NCI-H1105 treated with DMSO at 0.1 percent for 48 hours (cell line): ENCODE measurements at regions not wholly inside any gene's neighbourhood (a gene's known extent, or its start where the extent isn't known, plus 50 kb on each side); places are given as distances from the start of the nearest gene placed in this dataset.

Experiments used
- DNase-seq: peaks from one replicate; lab custom pipeline; 2025; lab: John Stamatoyannopoulos, UW

DNA sequence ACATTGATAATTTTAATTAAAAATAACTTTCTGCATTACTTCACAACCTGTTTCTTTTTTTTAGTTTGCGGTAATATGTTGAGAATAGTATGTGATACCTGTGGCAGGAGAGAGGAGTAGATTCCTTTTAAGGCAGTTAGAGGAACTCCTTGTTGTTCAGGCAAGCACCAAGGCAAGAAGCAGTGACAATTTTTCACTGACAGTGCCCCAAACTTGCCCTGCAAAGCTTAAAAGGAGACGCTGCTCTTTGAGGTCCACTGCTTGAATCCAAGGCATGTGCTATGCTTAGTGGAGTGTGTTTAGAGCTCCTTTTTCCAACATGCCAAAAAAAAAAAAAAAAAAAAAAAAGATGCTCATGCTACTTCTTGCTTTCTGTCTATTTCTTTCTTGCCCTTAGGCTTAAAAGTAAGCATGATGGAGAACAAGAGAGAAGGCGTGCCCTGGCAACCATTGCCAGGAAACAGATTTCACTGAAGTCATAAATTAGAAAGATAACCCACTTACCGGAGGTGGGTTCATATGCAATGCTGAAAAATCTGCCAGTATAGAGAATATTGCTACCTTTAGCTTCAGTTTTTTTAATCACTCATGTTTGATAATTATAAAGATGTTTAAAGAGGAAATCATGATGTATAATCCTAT lies 58.3 kb upstream of the DYRK2 start:
- DNase-seq: no peak

DNA sequence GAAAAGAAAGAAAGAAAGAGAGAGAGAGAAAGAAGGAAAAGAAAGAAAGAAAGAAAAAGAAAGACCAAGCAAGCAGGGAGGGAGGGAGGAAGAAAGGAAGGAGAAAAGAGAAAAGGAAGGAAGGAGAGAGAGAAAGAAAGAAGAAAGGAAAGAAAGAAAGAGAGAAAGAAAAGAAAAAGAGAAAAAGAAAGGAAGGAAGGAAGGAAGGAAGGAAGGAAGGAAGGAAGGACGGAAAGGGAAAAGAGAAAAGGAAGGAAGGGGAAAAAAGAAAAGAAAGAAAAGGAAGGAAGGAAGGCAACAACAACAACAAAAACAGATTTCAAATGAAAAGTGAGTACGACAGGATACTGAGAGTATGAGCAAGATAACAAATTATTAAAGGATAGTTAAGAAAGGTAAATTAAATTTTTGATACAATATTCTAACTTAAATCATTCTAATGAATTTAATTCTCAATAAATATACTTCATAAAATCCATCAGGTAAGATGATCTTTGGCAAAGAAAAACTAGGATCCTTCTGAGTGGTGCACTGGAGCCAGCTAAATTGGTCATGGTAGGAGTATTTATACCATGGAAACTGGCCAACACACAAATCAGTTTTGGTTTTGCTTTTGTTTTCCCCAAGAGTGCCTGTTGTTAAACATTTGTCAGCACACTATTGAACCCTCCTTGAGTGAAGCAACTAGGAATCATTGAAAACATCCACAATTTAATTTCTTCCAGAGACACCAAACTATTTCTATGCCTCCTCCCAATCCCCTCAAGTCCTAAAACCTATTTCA lies 56.1 kb upstream of the DYRK2 start:
- DNase-seq: peak; percentile 77

DNA sequence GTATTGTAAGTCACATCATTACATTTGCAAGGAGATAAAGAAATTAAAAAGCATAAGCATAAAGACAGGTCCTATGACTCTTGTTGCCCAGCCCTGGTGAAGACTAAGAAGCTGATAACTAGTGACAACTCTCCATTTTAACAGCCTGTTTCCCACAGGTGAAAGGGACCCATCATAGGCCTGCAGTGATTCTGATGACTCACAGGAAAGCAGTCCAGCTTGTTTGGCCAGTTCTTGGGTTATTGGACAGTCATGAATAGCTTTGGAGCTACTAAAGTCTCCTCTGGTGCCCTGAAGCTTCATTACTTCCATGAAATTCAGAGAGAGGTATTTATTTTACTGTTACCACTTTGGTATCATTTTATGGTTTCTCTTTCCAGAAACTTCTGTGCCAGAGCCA lies 55.5 kb upstream of the DYRK2 start:
- no peak for DNase-seq

DNA sequence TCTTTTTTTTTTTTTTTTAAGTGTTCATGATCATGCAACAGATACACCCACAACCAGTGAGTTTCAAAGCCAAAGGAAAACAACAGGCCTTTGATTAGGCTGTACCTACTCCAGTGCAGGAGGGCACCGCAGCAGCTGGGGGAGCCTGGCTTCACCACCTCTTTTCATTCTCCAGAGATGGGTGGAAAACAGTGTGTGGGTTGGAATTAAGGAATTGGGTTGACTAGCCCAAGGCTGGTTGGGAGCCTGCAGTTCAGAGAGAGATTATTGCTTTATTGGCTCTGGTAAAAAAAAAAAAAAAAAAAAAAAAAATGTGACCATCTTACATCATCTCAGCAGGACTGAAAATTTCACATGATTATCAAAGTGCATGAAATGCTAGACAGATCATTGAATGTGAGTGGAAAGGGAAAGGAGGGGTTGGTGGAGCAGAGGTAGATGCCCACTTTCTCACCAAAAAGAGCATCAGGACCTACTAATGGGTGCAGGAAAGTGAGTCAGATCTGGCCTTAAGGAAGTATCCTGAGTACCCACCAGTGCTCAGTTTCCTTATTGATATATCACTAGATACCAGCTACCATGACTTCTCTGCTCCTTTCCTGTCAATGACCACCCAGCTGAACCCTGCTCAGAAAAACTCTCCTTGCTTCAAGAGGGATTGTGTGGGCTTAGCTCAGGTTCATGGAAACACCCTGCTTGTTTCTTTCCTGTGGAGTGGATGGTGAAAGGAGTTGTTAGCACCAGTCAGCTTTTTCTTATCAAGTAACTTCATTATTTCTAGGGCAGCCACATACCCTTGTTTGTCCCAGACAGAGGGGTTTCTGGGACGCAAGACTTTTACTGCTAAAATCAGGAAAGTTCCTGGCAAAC lies 54.8 kb upstream of the DYRK2 start:
- DNase-seq: no peak

DNA sequence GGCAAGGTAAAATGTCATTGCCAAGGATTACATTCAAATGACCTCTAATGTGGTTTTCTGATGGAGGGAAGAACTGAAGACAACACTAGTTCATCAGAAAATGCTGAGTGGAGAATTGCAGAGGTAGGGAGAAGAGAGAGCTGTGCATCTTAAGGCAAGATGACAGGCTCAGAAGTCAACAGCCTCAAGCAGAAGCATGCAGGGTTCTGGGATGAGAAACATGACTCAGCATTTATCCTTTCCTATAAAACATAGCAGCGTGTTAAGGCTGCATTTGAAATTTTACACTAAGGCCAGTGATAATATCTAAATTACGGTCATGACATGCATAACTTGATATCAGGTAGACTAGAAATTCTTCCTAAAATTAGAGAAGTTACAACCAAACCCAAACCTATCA lies 53.7 kb upstream of the DYRK2 start:
- DNase-seq: no peak

DNA sequence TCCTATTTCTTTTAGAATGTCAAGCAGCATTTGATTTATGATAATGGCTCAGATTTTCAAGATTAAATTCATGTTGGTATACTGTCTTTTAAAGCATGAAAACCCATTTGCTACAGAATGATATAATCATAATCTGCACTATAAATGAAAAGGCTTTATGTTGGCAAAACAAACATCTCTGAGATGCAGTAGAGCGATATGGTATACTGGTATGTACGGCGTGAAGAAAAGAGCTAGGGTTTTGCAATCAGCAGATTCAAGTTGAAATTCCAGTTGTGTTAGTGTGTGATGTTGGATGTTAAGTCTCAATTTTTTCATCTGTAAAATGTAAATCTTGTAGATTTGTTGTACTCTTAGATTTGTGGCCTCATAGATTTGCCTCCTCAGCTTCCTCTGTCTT lies 53.2 kb upstream of the DYRK2 start:
- DNase-seq: no peak

DNA sequence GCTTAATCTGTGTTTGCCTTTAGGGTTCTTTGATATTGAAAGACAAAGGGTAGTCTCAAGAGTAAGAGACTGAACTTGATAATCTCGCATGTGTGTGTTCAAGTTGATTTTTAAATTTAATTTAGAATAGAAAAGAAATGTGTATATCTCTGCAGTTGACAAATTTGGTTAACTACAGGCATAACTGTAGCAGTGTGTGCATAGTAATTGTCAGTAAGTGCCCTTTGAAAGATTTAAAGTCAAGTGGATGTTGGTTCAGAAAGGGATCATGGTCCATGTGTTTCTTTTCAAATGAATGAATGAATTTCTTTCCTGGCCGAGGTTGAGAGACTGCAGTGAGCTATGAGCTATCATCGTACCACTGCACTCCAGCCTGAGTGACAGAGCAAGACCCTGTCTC lies 49.9 kb upstream of the DYRK2 start:
- no peak for DNase-seq
